Right forelimb (tissue), 1 donor: ENCODE measurements at regions not wholly inside any gene's neighbourhood (a gene's known extent, or its start where the extent isn't known, plus 50 kb on each side); places are given as distances from the start of the nearest gene placed in this dataset.
A peak's percentile ranks its signal among the peaks of the same experiment; 100 is the strongest.

Experiments used
- DNase-seq: peaks from one replicate; pipeline ENCODE4 v3.0.0-alpha.2; 2018

GRCh38 chr1:5514527-5515183, 477.6 kb downstream of the NPHP4 start:
- peak; percentile 80 for DNase-seq

GRCh38 chr1:5513846-5514526, 478.2 kb downstream of the NPHP4 start:
- no peak for DNase-seq

GRCh38 chr1:5513179-5513578, 479.0 kb downstream of the NPHP4 start:
- DNase-seq: no peak

- no peak for DNase-seq
These were observed 480.7 kb downstream of the NPHP4 start for GRCh38 chr1:5511381-5512097.

GRCh38 chr1:5509664-5510452, 482.4 kb downstream of the NPHP4 start:
- peak; percentile 74 for DNase-seq

- no peak for DNase-seq
These were observed 483.4 kb downstream of the NPHP4 start for GRCh38 chr1:5508669-5509330.

- no peak for DNase-seq
These were observed 484.9 kb downstream of the NPHP4 start for GRCh38 chr1:5507340-5507739.

GRCh38 chr1:5506634-5507033, 485.6 kb downstream of the NPHP4 start:
- no peak for DNase-seq

- no peak for DNase-seq
These were observed 486.3 kb downstream of the NPHP4 start for GRCh38 chr1:5505944-5506343.

GRCh38 chr1:5504364-5504740, 487.9 kb downstream of the NPHP4 start:
- no peak for DNase-seq

- no peak for DNase-seq
These were observed 488.5 kb downstream of the NPHP4 start for GRCh38 chr1:5503556-5504363.

- no peak for DNase-seq
These were observed 489.7 kb downstream of the NPHP4 start for GRCh38 chr1:5502311-5503194.

- DNase-seq: no peak
These were observed 490.9 kb downstream of the NPHP4 start for GRCh38 chr1:5501206-5501930.

- DNase-seq: no peak
These were observed 491.7 kb downstream of the NPHP4 start for GRCh38 chr1:5500541-5500940.

GRCh38 chr1:5497503-5497902, 494.7 kb downstream of the NPHP4 start:
- no peak for DNase-seq

- DNase-seq: no peak
These were observed 496.4 kb downstream of the NPHP4 start for GRCh38 chr1:5495596-5496410.

- DNase-seq: no peak
These were observed 497.7 kb downstream of the NPHP4 start for GRCh38 chr1:5494518-5494917.

GRCh38 chr1:5493851-5494311, 498.3 kb downstream of the NPHP4 start:
- no peak for DNase-seq

- no peak for DNase-seq
These were observed 498.9 kb downstream of the NPHP4 start for GRCh38 chr1:5493275-5493674.
